Activated B cell treated with CpG ODN at 0.5 μM for 24 hours (primary cell): ENCODE measurements at regions not wholly inside any gene's neighbourhood (a gene's known extent, or its start where the extent isn't known, plus 50 kb on each side); places are given as distances from the start of the nearest gene placed in this dataset.

Experiments used
- ATAC-seq: fragments of 200-7000 bp; cut with Tn5 transposase; one replicate; pipeline ENCODE4 v1.10.0; 2021; ENCODE audit warnings: low read depth, mild to moderate bottlenecking, moderate library complexity
- CTCF ChIA-PET: fragments of 350-600 bp; sonication (Branson Sonifier 250); formaldehyde crosslinking; loops from one replicate; lab custom pipeline; 2021; ENCODE audit warnings: antibody characterized with exemption; lab: Charles Lee
- POLR2A ChIA-PET: fragments of 350-600 bp; sonication (Branson Sonifier 250); formaldehyde crosslinking; loops from one replicate; lab custom pipeline; 2021; ENCODE audit warnings: antibody characterized with exemption; lab: Charles Lee
- DNase-seq: peaks from one replicate; pipeline ENCODE4 v3.0.0; 2022
- H3K27ac Mint-ChIP-seq: one replicate; pipeline ENCODE4 v1.8.0; 2020; ENCODE audit warnings: mixed read lengths
- H3K27me3 Mint-ChIP-seq: one replicate; pipeline ENCODE4 v1.8.0; 2021; ENCODE audit warnings: mixed read lengths
- H3K36me3 Mint-ChIP-seq: one replicate; pipeline ENCODE4 v1.8.0; 2021; ENCODE audit warnings: low read depth, mixed read lengths
- H3K4me1 Mint-ChIP-seq: one replicate; pipeline ENCODE4 v1.8.0; 2021; ENCODE audit warnings: mixed read lengths
- H3K4me3 Mint-ChIP-seq: one replicate; pipeline ENCODE4 v1.8.0; 2020; ENCODE audit warnings: mild to moderate bottlenecking, mixed read lengths
- H3K9me3 Mint-ChIP-seq: one replicate; pipeline ENCODE4 v1.8.0; 2020; ENCODE audit warnings: mixed read lengths
- CTCF ChIP-seq: fragments of 200-600 bp; IDR thresholded peaks from one replicate; pipeline ENCODE4 v1.8.0; 2022; ENCODE audit warnings: antibody characterized with exemption, mild to moderate bottlenecking
- intact Hi-C: fragments of 100-400 bp; cut with micrococcal nuclease; formaldehyde crosslinking; loops from one replicate; pipeline ENCODE4 v1.15.1; 2024

GRCh38 chr4:74625981-74626380 lies 168.3 kb downstream of the BTC start:
- CTCF ChIA-PET, result interaction anchor here (1.1 kb wide), 1 partner anchor 247 kb away, joined by 3 read pairs; no protein-coding TSS in a partner anchor

GRCh38 chr4:74627093-74627492 lies 167.2 kb downstream of the BTC start:
- Mint-ChIP-seq H3K27me3 (peaks cover 5% of the 10 kb centered on the region), H3K9me3 (no peaks in the 10 kb centered on the region), H3K4me1 (no peaks in the 10 kb centered on the region), H3K27ac (no peak overlapping the region), H3K36me3 (no peaks in the 10 kb centered on the region), H3K4me3 (no peak overlapping the region)
- no peak for TF ChIP-seq CTCF
- POLR2A ChIA-PET, result no interaction called here
- no peak for DNase-seq
- ATAC-seq, result no peak
- CTCF ChIA-PET, result no interaction called here
- intact Hi-C loops, result no loop called here

More at GRCh38 chr4:74625981-74626380, 168.3 kb downstream of the BTC start:
- no peak overlapping the region for H3K27ac Mint-ChIP-seq
- no peaks in the 10 kb centered on the region for H3K4me1 Mint-ChIP-seq
- DNase-seq, result no peak
- POLR2A ChIA-PET, result no interaction called here
- no peak overlapping the region for H3K4me3 Mint-ChIP-seq
- no peaks in the 10 kb centered on the region for H3K9me3 Mint-ChIP-seq
- no peak for TF ChIP-seq CTCF
- H3K36me3 Mint-ChIP-seq, result no peaks in the 10 kb centered on the region
- intact Hi-C loops, result no loop called here
- H3K27me3 Mint-ChIP-seq, result peaks cover 5% of the 10 kb centered on the region
- no peak for ATAC-seq

GRCh38 chr4:74627504-74627903 lies 166.8 kb downstream of the BTC start:
- TF ChIP-seq CTCF, result no peak
- POLR2A ChIA-PET, result no interaction called here
- Mint-ChIP-seq H3K4me1 (no peaks in the 10 kb centered on the region), H3K36me3 (no peaks in the 10 kb centered on the region), H3K27ac (no peak overlapping the region), H3K27me3 (peaks cover 5% of the 10 kb centered on the region), H3K9me3 (no peaks in the 10 kb centered on the region), H3K4me3 (no peak overlapping the region)
- CTCF ChIA-PET, result no interaction called here
- no peak for ATAC-seq
- intact Hi-C loops, result no loop called here
- DNase-seq, result no peak

- ChIA-PET CTCF (no interaction called here), POLR2A (no interaction called here)
- DNase-seq, result no peak
- H3K36me3 Mint-ChIP-seq, result no peaks in the 10 kb centered on the region
- H3K4me1 Mint-ChIP-seq, result peaks cover 2% of the 10 kb centered on the region
- no peak overlapping the region for H3K4me3 Mint-ChIP-seq
- H3K27ac Mint-ChIP-seq, result no peak overlapping the region
- H3K9me3 Mint-ChIP-seq, result no peaks in the 10 kb centered on the region
- intact Hi-C loops, result no loop called here
- peaks cover 15% of the 10 kb centered on the region for H3K27me3 Mint-ChIP-seq
- ATAC-seq, result no peak
- TF ChIP-seq CTCF, result no peak
These were observed 165.3 kb downstream of the BTC start for GRCh38 chr4:74628852-74629620.

GRCh38 chr4:74630551-74630950 lies 163.8 kb downstream of the BTC start:
- no peak for TF ChIP-seq CTCF
- ChIA-PET CTCF (no interaction called here), POLR2A (no interaction called here)
- no peak overlapping the region for H3K4me3 Mint-ChIP-seq
- intact Hi-C loops, result no loop called here
- no peak for DNase-seq
- H3K36me3 Mint-ChIP-seq, result no peaks in the 10 kb centered on the region
- peaks cover 20% of the 10 kb centered on the region for H3K27me3 Mint-ChIP-seq
- H3K4me1 Mint-ChIP-seq, result peaks cover 2% of the 10 kb centered on the region
- H3K9me3 Mint-ChIP-seq, result no peaks in the 10 kb centered on the region
- no peak overlapping the region for H3K27ac Mint-ChIP-seq
- ATAC-seq, result no peak
